Neuronal stem cell (in vitro differentiated cells): ENCODE measurements at regions not wholly inside any gene's neighbourhood (a gene's known extent, or its start where the extent isn't known, plus 50 kb on each side); places are given as distances from the start of the nearest gene placed in this dataset.

Experiments
- DNase-seq: peaks from one replicate; pipeline ENCODE4 v3.0.0-alpha.2; 2013; ENCODE audit warnings: low spot score
- H2AFZ ChIP-seq: one replicate; pipeline ENCODE4 v1.6.1; 2013; ENCODE audit warnings: mild to moderate bottlenecking, low read length, inconsistent platforms
- H2AK5ac ChIP-seq: 2 replicates; pipeline ENCODE4 v1.6.1; 2013; ENCODE audit warnings: low read depth, mild to moderate bottlenecking, inconsistent platforms, low read length, moderate library complexity, mixed read lengths
- H2BK120ac ChIP-seq: 2 replicates; pipeline ENCODE4 v1.6.1; 2013; ENCODE audit warnings: low read depth, mild to moderate bottlenecking, inconsistent platforms, low read length, moderate library complexity, mixed read lengths
- H2BK12ac ChIP-seq: one replicate; pipeline ENCODE4 v1.6.1; 2013; ENCODE audit warnings: low read length, inconsistent platforms
- H2BK15ac ChIP-seq: 2 replicates; pipeline ENCODE4 v1.6.1; 2013; ENCODE audit warnings: mild to moderate bottlenecking, low read length, inconsistent platforms, mixed read lengths
- H2BK5ac ChIP-seq: one replicate; pipeline ENCODE4 v1.6.1; 2013; ENCODE audit warnings: inconsistent platforms, mild to moderate bottlenecking, low read length, moderate library complexity
- H3K14ac ChIP-seq: one replicate; pipeline ENCODE4 v1.6.1; 2013; ENCODE audit warnings: low read length, inconsistent platforms
- H3K18ac ChIP-seq: 2 replicates; pipeline ENCODE4 v1.6.1; 2013; ENCODE audit warnings: low read length, inconsistent platforms
- H3K23ac ChIP-seq: 2 replicates; pipeline ENCODE4 v1.6.1; 2013; ENCODE audit warnings: low read depth, mild to moderate bottlenecking, mixed read lengths, low read length, inconsistent platforms; ENCODE audit not compliant: poor library complexity
- H3K27ac ChIP-seq: replicated peaks from 3 replicates; pipeline ENCODE4 v1.5.1; 2013; ENCODE audit warnings: low read length, inconsistent platforms
- H3K27me3 ChIP-seq, 3 experiments: 2 replicates each; pipeline ENCODE4 v1.6.1; 2013; ENCODE audit warnings: low read length in 3 of 3, mild to moderate bottlenecking in 2 of 3, inconsistent platforms in 1 of 3, low read depth in 1 of 3, mixed read lengths in 1 of 3, moderate library complexity in 1 of 3; ENCODE audit not compliant: control insufficient read depth in 3 of 3, insufficient read depth in 3 of 3
- H3K36me3 ChIP-seq, 2 donors: replicated peaks in 1 of 2; 2 replicates each; pipeline ENCODE4 v1.6.1; 2013; ENCODE audit warnings: low read length in 2 of 2; ENCODE audit not compliant: control insufficient read depth in 2 of 2, insufficient read depth in 2 of 2
- H3K4ac ChIP-seq: 2 replicates; pipeline ENCODE4 v1.6.1; 2013; ENCODE audit warnings: inconsistent platforms, mild to moderate bottlenecking, low read length, moderate library complexity
- H3K4me1 ChIP-seq, 2 donors: 1 replicate in 1 of 2; 2 replicates in 1 of 2; pipeline ENCODE4 v1.6.1; 2013; ENCODE audit warnings: low read length in 2 of 2, low read depth in 1 of 2; ENCODE audit not compliant: control insufficient read depth in 2 of 2, insufficient read depth in 1 of 2
- H3K4me2 ChIP-seq: one replicate; pipeline ENCODE4 v1.6.1; 2013; ENCODE audit warnings: mild to moderate bottlenecking, low read length, inconsistent platforms; ENCODE audit not compliant: insufficient read depth, poor library complexity, severe bottlenecking
- H3K4me3 ChIP-seq, 2 donors: 2 replicates each; pipeline ENCODE4 v1.5.1; 2013; ENCODE audit warnings: low read length in 2 of 2, mild to moderate bottlenecking in 2 of 2, inconsistent platforms in 1 of 2, moderate library complexity in 1 of 2
- H3K79me1 ChIP-seq: one replicate; pipeline ENCODE4 v1.6.1; 2013; ENCODE audit warnings: low read depth, mild to moderate bottlenecking, inconsistent platforms, low read length, moderate library complexity
- H3K9ac ChIP-seq: one replicate; pipeline ENCODE4 v1.6.1; 2013; ENCODE audit warnings: mild to moderate bottlenecking, low read depth, low read length, inconsistent platforms; ENCODE audit not compliant: poor library complexity
- H3K9me3 ChIP-seq, 2 donors: replicated peaks in 1 of 2; 2 replicates each; pipeline versions ENCODE3 to v1.6.1; 2013; ENCODE audit warnings: low read length in 2 of 2, mild to moderate bottlenecking in 2 of 2, inconsistent platforms in 1 of 2, low read depth in 1 of 2, mixed read lengths in 1 of 2, moderate library complexity in 1 of 2; ENCODE audit not compliant: control insufficient read depth in 2 of 2, insufficient read depth in 1 of 2
- H4K8ac ChIP-seq: one replicate; pipeline ENCODE4 v1.6.1; 2013; ENCODE audit warnings: low read depth, mild to moderate bottlenecking, inconsistent platforms, low read length, moderate library complexity
- H4K91ac ChIP-seq: one replicate; pipeline ENCODE4 v1.6.1; 2013; ENCODE audit warnings: low read length, low read depth, mild to moderate bottlenecking, inconsistent platforms; ENCODE audit not compliant: poor library complexity
- WGBS, 2 donors: extraction: QIAGEN DNeasy Blood & Tissue Kit; methylation state at CpG; one replicate each; pipeline ENCODE4 v1.1.7; 2013; ENCODE audit warnings: missing lambda C conversion rate in 2 of 2, mixed read lengths in 1 of 2; ENCODE audit not compliant: insufficient read length in 2 of 2, insufficient replicate concordance in 1 of 2; ENCODE audit errors: extremely low coverage in 2 of 2; 5-methylcytosine and 5-hydroxymethylcytosine counted together

GRCh38 chr2:56739413-56739812 lies 555.6 kb downstream of the CCDC85A start:
- no CpG with 5 or more reads among the region's 1 CpG for WGBS, 2 donors
- no peak overlapping the region for H4K8ac ChIP-seq
- no peak overlapping the region for H2BK15ac ChIP-seq
- no peak overlapping the region for H2BK5ac ChIP-seq
- no peak overlapping the region for H2AFZ ChIP-seq
- H3K9me3 ChIP-seq: no peaks in the 10 kb centered on the region
- H3K27me3 ChIP-seq: peaks cover 0 to 5% (median 0%) of the 10 kb centered on the region in 3 experiments
- H3K18ac ChIP-seq: no peak overlapping the region
- no peak overlapping the region for H2AK5ac ChIP-seq
- no peak overlapping the region for H2BK12ac ChIP-seq
- H3K14ac ChIP-seq: no peak overlapping the region
- no peak overlapping the region for H3K9ac ChIP-seq
- DNase-seq: no peak
- no peak overlapping the region for H3K23ac ChIP-seq
- no peak overlapping the region for H3K4me3 ChIP-seq
- H4K91ac ChIP-seq: no peak overlapping the region
- no peak overlapping the region for H3K27ac ChIP-seq
- H3K4me2 ChIP-seq: no peak overlapping the region
- H3K4ac ChIP-seq: no peak overlapping the region
- H3K79me1 ChIP-seq: no peaks in the 10 kb centered on the region
- no peaks in the 10 kb centered on the region for H3K4me1 ChIP-seq
- no peaks in the 10 kb centered on the region for H3K36me3 ChIP-seq
- no peak overlapping the region for H2BK120ac ChIP-seq

GRCh38 chr2:56741601-56742102 lies 557.9 kb downstream of the CCDC85A start:
- Histone ChIP-seq H3K9me3 (no peaks in the 10 kb centered on the region), H3K4me2 (no peak overlapping the region), H3K79me1 (no peaks in the 10 kb centered on the region), H3K27me3 (peaks cover 0 to 5% (median 0%) of the 10 kb centered on the region in 3 experiments), H4K91ac (no peak overlapping the region), H3K27ac (no peak overlapping the region), H4K8ac (no peak overlapping the region), H2BK5ac (no peak overlapping the region), H2AFZ (no peak overlapping the region), H2BK12ac (no peak overlapping the region), H2BK15ac (no peak overlapping the region), H3K4ac (no peak overlapping the region), H3K9ac (no peak overlapping the region), H3K23ac (no peak overlapping the region), H3K4me1 (no peaks in the 10 kb centered on the region), H2BK120ac (no peak overlapping the region), H2AK5ac (no peak overlapping the region), H3K36me3 (no peaks in the 10 kb centered on the region), H3K4me3 (no peak overlapping the region), H3K14ac (no peak overlapping the region), H3K18ac (peak overlapping the region; percentile 48)
- no peak for DNase-seq
- WGBS, 2 donors: no CpG with 5 or more reads among the region's 5 CpGs

GRCh38 chr2:56743807-56744206 lies 560.0 kb downstream of the CCDC85A start:
- Histone ChIP-seq H2BK15ac (no peak overlapping the region), H3K9ac (no peak overlapping the region), H2BK12ac (no peak overlapping the region), H3K36me3 (no peaks in the 10 kb centered on the region), H3K79me1 (no peaks in the 10 kb centered on the region), H2AK5ac (no peak overlapping the region), H4K8ac (no peak overlapping the region), H3K4me3 (no peak overlapping the region), H3K9me3 (no peaks in the 10 kb centered on the region), H3K4me1 (no peaks in the 10 kb centered on the region), H3K27ac (no peak overlapping the region), H2BK120ac (no peak overlapping the region), H3K4ac (no peak overlapping the region), H3K18ac (no peak overlapping the region), H4K91ac (no peak overlapping the region), H3K14ac (no peak overlapping the region), H3K23ac (no peak overlapping the region), H3K27me3 (peaks cover 0 to 5% (median 0%) of the 10 kb centered on the region in 3 experiments), H2AFZ (no peak overlapping the region), H2BK5ac (no peak overlapping the region), H3K4me2 (no peak overlapping the region)
- no CpG with 5 or more reads among the region's 3 CpGs for WGBS, 2 donors
- no peak for DNase-seq

GRCh38 chr2:56749152-56749752 lies 565.5 kb downstream of the CCDC85A start:
- Histone ChIP-seq H4K8ac (no peak overlapping the region), H3K18ac (no peak overlapping the region)

More at GRCh38 chr2:56749152-56749752, 565.5 kb downstream of the CCDC85A start:
- Histone ChIP-seq H3K27ac (no peak overlapping the region), H3K27me3 (no peaks in the 10 kb centered on the region), H2AK5ac (no peak overlapping the region), H2BK5ac (no peak overlapping the region), H3K14ac (no peak overlapping the region), H2BK12ac (no peak overlapping the region), H3K4me1 (no peaks in the 10 kb centered on the region), H2BK120ac (no peak overlapping the region), H2AFZ (no peak overlapping the region), H3K36me3 (no peaks in the 10 kb centered on the region), H3K23ac (no peak overlapping the region), H3K4me3 (no peak overlapping the region), H3K9me3 (no peaks in the 10 kb centered on the region), H3K79me1 (no peaks in the 10 kb centered on the region), H3K4me2 (no peak overlapping the region), H3K9ac (no peak overlapping the region), H4K91ac (no peak overlapping the region), H3K4ac (no peak overlapping the region), H2BK15ac (no peak overlapping the region)
- DNase-seq: peak; percentile 21
- no CpG with 5 or more reads among the region's 2 CpGs for WGBS, 2 donors
